ENCODE measurements at regions not wholly inside any gene's neighbourhood (a gene's known extent, or its start where the extent isn't known, plus 50 kb on each side); places are given as distances from the start of the nearest gene placed in this dataset.

GRCh38 chr12:75890660-75891059, 140.9 kb downstream of the PHLDA1 start:
- TF ChIP-seq CTCF (IDR thresholded peaks at IDR 0.05) (no peak), POLR2A (IDR thresholded peaks at IDR 0.05) (no peak)
- no peak overlapping the region for H3K4me3 ChIP-seq
- H3K9me3 ChIP-seq: no peaks in the 10 kb centered on the region
- no peaks in the 10 kb centered on the region for H3K36me3 ChIP-seq (replicated peaks in 1 of 2; ENCODE audit: insufficient read depth in 1 of 2, low read depth in 2 of 2)
- intact Hi-C loops (cut with DNase I): no loop called here
- DNase-seq: peak in 1 of 4 donors; percentile 8
- H3K27ac ChIP-seq: no peak overlapping the region
- WGBS, 2 donors: 48 to 52% methylated on average over 2 of the region's 2 CpGs
- H3K27me3 ChIP-seq: no peaks in the 10 kb centered on the region
- no peaks in the 10 kb centered on the region for H3K4me1 ChIP-seq
- ATAC-seq: no peak

DNA sequence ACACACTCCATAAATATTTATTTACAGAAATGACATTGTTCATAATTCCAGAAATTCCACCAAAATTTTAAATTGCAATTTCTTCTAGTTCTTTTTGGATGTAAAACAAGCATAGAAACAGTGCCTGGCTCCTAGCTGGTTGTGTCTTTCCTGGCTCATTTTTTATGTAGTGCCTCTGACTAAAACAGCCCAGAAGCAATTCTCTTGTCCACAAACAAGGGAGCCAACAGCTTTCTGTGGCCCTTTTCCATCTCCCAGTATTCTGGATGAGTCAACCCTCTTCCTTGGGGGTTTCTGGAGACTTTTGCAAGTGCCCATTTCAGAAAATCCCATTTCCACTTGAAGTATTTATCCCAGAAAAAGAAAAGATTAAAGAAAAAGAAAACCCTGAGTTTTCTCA, 141.4 kb downstream of the PHLDA1 start:
- DNase-seq: no peak
- Histone ChIP-seq H3K27ac (no peak overlapping the region), H3K4me1 (no peaks in the 10 kb centered on the region), H3K27me3 (no peaks in the 10 kb centered on the region), H3K9me3 (no peaks in the 10 kb centered on the region), H3K4me3 (no peak overlapping the region), H3K36me3 (replicated peaks in 1 of 2; ENCODE audit: insufficient read depth in 1 of 2, low read depth in 2 of 2) (no peaks in the 10 kb centered on the region)
- TF ChIP-seq POLR2A (IDR thresholded peaks at IDR 0.05) (no peak), CTCF (IDR thresholded peaks at IDR 0.05) (no peak)
- intact Hi-C loops (cut with DNase I): no loop called here
- ATAC-seq: no peak

- no peaks in the 10 kb centered on the region for H3K9me3 ChIP-seq
- no peak for TF ChIP-seq CTCF (IDR thresholded peaks at IDR 0.05)
- TF ChIP-seq POLR2A (IDR thresholded peaks at IDR 0.05): no peak
- H3K27me3 ChIP-seq: no peaks in the 10 kb centered on the region
- H3K4me3 ChIP-seq: no peak overlapping the region
- DNase-seq: no peak
- WGBS, 2 donors: 50 to 67% methylated on average over 11 of the region's 11 CpGs
- peak; percentile 24 for ATAC-seq
- H3K36me3 ChIP-seq (replicated peaks in 1 of 2; ENCODE audit: insufficient read depth in 1 of 2, low read depth in 2 of 2): no peaks in the 10 kb centered on the region
- no peaks in the 10 kb centered on the region for H3K4me1 ChIP-seq
- H3K27ac ChIP-seq: no peak overlapping the region
- intact Hi-C loops (cut with DNase I): no loop called here
These were observed 142.5 kb downstream of the PHLDA1 start for GRCh38 chr12:75888874-75889613.

DNA sequence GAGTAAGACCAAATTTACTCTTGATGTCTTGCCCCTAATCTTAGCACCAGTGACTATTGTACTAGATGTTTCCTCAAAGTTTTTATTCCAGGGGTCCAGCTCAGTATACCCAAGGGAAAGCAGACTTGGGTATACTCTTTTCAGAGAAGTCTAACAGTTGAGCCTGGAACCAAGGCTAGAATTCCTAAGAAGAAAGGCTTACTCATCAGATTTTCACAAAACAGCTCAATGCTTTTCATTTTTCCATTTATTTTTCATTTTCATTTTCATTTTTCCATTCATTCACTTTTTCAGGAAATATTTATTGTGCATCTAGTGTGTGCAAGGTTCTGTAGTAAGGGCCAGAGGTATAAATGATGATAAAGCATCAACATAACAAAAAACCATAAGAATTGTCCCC, 143.2 kb downstream of the PHLDA1 start:
- ATAC-seq (no peak), DNase-seq (no peak)
- Histone ChIP-seq H3K9me3 (no peaks in the 10 kb centered on the region), H3K36me3 (replicated peaks in 1 of 2; ENCODE audit: insufficient read depth in 1 of 2, low read depth in 2 of 2) (no peaks in the 10 kb centered on the region), H3K4me3 (no peak overlapping the region), H3K4me1 (peaks cover 3% of the 10 kb centered on the region), H3K27me3 (no peaks in the 10 kb centered on the region), H3K27ac (no peak overlapping the region)
- TF ChIP-seq CTCF (IDR thresholded peaks at IDR 0.05) (no peak), POLR2A (IDR thresholded peaks at IDR 0.05) (no peak)
- intact Hi-C loops (cut with DNase I): no loop called here

DNA sequence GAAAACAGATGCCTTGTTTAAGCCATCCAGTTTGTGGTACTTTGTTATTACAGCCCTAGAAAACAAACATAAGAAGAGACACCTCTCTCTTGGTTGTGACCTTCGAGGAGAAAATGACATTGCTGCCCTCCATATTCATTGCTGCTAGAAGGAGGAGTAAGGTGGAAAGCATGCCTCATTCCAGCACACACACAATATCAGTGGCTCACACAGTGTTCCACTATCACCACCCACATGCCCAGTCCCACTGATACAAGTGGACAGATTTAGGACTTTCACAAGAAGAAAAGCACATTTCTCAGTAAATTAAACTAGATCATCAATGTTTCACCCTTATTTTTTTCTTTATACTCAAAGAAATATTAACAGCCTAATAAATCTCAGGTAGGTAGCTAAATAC, 143.6 kb downstream of the PHLDA1 start:
- no peak for TF ChIP-seq CTCF (IDR thresholded peaks at IDR 0.05)
- TF ChIP-seq POLR2A (IDR thresholded peaks at IDR 0.05): no peak
- no peaks in the 10 kb centered on the region for H3K9me3 ChIP-seq
- WGBS, 2 donors: 88 to 91% methylated on average over 1 of the region's 1 CpG
- intact Hi-C loops (cut with DNase I): no loop called here
- H3K4me3 ChIP-seq: no peak overlapping the region
- H3K27ac ChIP-seq: no peak overlapping the region
- peaks cover 7% of the 10 kb centered on the region for H3K4me1 ChIP-seq
- no peaks in the 10 kb centered on the region for H3K36me3 ChIP-seq (replicated peaks in 1 of 2; ENCODE audit: insufficient read depth in 1 of 2, low read depth in 2 of 2)
- no peaks in the 10 kb centered on the region for H3K27me3 ChIP-seq
- DNase-seq: no peak
- no peak for ATAC-seq

Data from body of pancreas (tissue), 4 donors.